Neural cell (in vitro differentiated cells): ENCODE measurements at regions not wholly inside any gene's neighbourhood (a gene's known extent, or its start where the extent isn't known, plus 50 kb on each side); places are given as distances from the start of the nearest gene placed in this dataset.

Experiments
- H2AFZ ChIP-seq: fragments of 200-600, 300-800 bp; sonication (generic), shearing (Covaris generic); 2 replicates; pipeline ENCODE4 v1.6.0; 2014; ENCODE audit warnings: low read depth, mild to moderate bottlenecking, antibody characterized with exemption, low read length, moderate library complexity
- H3F3A ChIP-seq: fragments of 200-600 bp; shearing (Covaris generic); 2 replicates; pipeline ENCODE4 v1.6.1; 2016; ENCODE audit warnings: mild to moderate bottlenecking, moderate library complexity, mixed read lengths, antibody characterized with exemption, low read length; ENCODE audit not compliant: insufficient read depth, poor library complexity, severe bottlenecking
- H3K27ac ChIP-seq: fragments of 200-600, 300-800 bp; sonication (generic), shearing (Covaris generic); 2 replicates; pipeline ENCODE4 v1.5.1; 2014; ENCODE audit warnings: mild to moderate bottlenecking, low read length, moderate library complexity
- H3K27me3 ChIP-seq: fragments of 300-800, 200-600 bp; sonication (generic), shearing (Covaris generic); 2 replicates; pipeline ENCODE4 v1.6.0; 2014; ENCODE audit warnings: mild to moderate bottlenecking, low read depth, low read length, moderate library complexity; ENCODE audit not compliant: insufficient read depth
- H3K36me3 ChIP-seq: fragments of 300-800, 200-600 bp; sonication (generic), shearing (Covaris generic); 2 replicates; pipeline ENCODE4 v1.5.1; 2014; ENCODE audit warnings: mild to moderate bottlenecking, antibody characterized with exemption, low read length, moderate library complexity; ENCODE audit not compliant: insufficient read depth
- H3K4me2 ChIP-seq: fragments of 300-800, 200-600 bp; sonication (generic), shearing (Covaris generic); 2 replicates; pipeline ENCODE4 v1.6.0; 2014; ENCODE audit warnings: mild to moderate bottlenecking, low read length
- H3K4me3 ChIP-seq: fragments of 300-800, 200-600 bp; sonication (generic), shearing (Covaris generic); 2 replicates; pipeline ENCODE4 v1.5.1; 2014; ENCODE audit warnings: mild to moderate bottlenecking, low read length, moderate library complexity
- H3K79me2 ChIP-seq: fragments of 200-600 bp; shearing (Covaris generic); replicated peaks from 2 replicates; pipeline ENCODE4 v1.6.0; 2014; ENCODE audit warnings: mild to moderate bottlenecking, low read length, moderate library complexity; ENCODE audit not compliant: insufficient read depth
- H3K9ac ChIP-seq: fragments of 300-800, 200-600 bp; sonication (generic), shearing (Covaris generic); 2 replicates; pipeline ENCODE4 v1.6.1; 2016; ENCODE audit warnings: mild to moderate bottlenecking, low read length, mixed read lengths
- H3K9me2 ChIP-seq: fragments of 200-600 bp; shearing (Covaris generic); 2 replicates; pipeline ENCODE4 v1.6.1; 2016; ENCODE audit warnings: mild to moderate bottlenecking, low read length, mixed read lengths; ENCODE audit not compliant: insufficient read depth
- H3K9me3 ChIP-seq: fragments of 200-600, 300-800 bp; sonication (generic), shearing (Covaris generic); 2 replicates; pipeline ENCODE4 v1.6.1; 2016; ENCODE audit warnings: mild to moderate bottlenecking, mixed run types, low read length, moderate library complexity, mixed read lengths
- H4K20me1 ChIP-seq: fragments of 200-600 bp; shearing (Covaris generic); 2 replicates; pipeline ENCODE4 v1.6.1; 2016; ENCODE audit warnings: mild to moderate bottlenecking, mixed run types; ENCODE audit not compliant: insufficient read depth
- CTCF ChIP-seq: fragments of 450-650 bp; IDR thresholded peaks from 2 replicates; pipeline ENCODE4 v1.5.1; 2014; ENCODE audit warnings: antibody characterized with exemption, mild to moderate bottlenecking, moderate library complexity; ENCODE audit not compliant: poor library complexity, severe bottlenecking
- EP300 ChIP-seq: fragments of 450-650 bp; conservative IDR thresholded peaks from 2 replicates; pipeline ENCODE4 v1.6.1; 2014; ENCODE audit warnings: antibody characterized with exemption, mild to moderate bottlenecking, moderate library complexity; ENCODE audit not compliant: poor library complexity, severe bottlenecking
- EZH2 ChIP-seq: fragments of 200-600, 300-800 bp; shearing (Covaris generic), sonication (generic); IDR thresholded peaks from 2 replicates; pipeline ENCODE4 v1.6.1; 2014; ENCODE audit warnings: antibody characterized with exemption, low read length, borderline replicate concordance, mild to moderate bottlenecking; ENCODE audit not compliant: insufficient read depth, poor library complexity, severe bottlenecking
- MXI1 ChIP-seq: fragments of 450-650 bp; conservative IDR thresholded peaks from 2 replicates; pipeline ENCODE4 v1.6.1; 2014; ENCODE audit warnings: antibody characterized with exemption, mild to moderate bottlenecking; ENCODE audit not compliant: poor library complexity, severe bottlenecking
- POLR2AphosphoS5 ChIP-seq: IDR thresholded peaks from 2 replicates; pipeline ENCODE4 v1.6.1; 2012
- RAD21 ChIP-seq: fragments of 450-650 bp; conservative IDR thresholded peaks from 2 replicates; pipeline ENCODE4 v1.6.1; 2014; ENCODE audit warnings: antibody characterized with exemption, mild to moderate bottlenecking, moderate library complexity
- SMC3 ChIP-seq: fragments of 450-650 bp; conservative IDR thresholded peaks from 2 replicates; pipeline ENCODE4 v1.6.1; 2014; ENCODE audit warnings: antibody characterized with exemption, mild to moderate bottlenecking, moderate library complexity; ENCODE audit not compliant: poor library complexity
- TAF1 ChIP-seq: IDR thresholded peaks from 2 replicates; pipeline ENCODE4 v1.6.1; 2012; ENCODE audit warnings: low read depth
- TF ChIP-seq, protein P1 (sequence below): IDR thresholded peaks from 2 replicates; pipeline ENCODE4 v1.6.1; 2012; ENCODE audit warnings: borderline replicate concordance

- Histone ChIP-seq H3K27ac (no peak overlapping the region), H2AFZ (no peak overlapping the region), H3K9me2 (no peaks in the 10 kb centered on the region), H3K4me3 (no peak overlapping the region), H3K4me2 (no peak overlapping the region), H3F3A (no peaks in the 10 kb centered on the region), H3K9me3 (no peaks in the 10 kb centered on the region), H3K36me3 (no peaks in the 10 kb centered on the region), H3K9ac (no peak overlapping the region), H4K20me1 (no peaks in the 10 kb centered on the region), H3K79me2 (no peaks in the 10 kb centered on the region), H3K27me3 (no peaks in the 10 kb centered on the region)
- TF ChIP-seq SMC3: no peak
These were observed 51.1 kb upstream of the VRK1 start for GRCh38 chr14:96746101-96746500.

DNA sequence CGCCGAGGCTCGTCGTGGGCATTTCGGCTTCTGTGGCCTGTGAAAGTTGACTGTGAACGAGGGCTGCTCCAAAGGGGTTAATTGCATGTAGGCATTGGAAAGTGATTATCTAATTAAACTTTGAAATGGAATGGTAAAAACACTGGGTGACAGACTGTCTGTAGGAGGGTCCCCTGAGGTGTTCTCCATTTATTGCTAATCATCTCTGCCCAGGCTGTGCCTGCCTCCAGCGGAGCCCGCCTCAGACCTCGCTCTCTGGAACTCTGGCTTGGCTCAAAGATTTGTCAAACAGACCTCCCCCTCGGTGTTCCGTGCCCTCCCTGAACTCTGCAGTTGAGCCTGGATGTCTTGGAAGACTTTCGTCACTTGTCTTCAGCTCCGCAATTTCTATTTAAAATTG is 50.2 kb upstream of the VRK1 start:
- no peak overlapping the region for H3K27ac ChIP-seq
- no peaks in the 10 kb centered on the region for H3F3A ChIP-seq
- no peaks in the 10 kb centered on the region for H3K27me3 ChIP-seq
- H3K4me2 ChIP-seq: no peak overlapping the region
- H3K9me3 ChIP-seq: no peaks in the 10 kb centered on the region
- H3K79me2 ChIP-seq: no peaks in the 10 kb centered on the region
- no peak overlapping the region for H3K4me3 ChIP-seq
- H3K36me3 ChIP-seq: no peaks in the 10 kb centered on the region
- no peak overlapping the region for H2AFZ ChIP-seq
- H4K20me1 ChIP-seq: no peaks in the 10 kb centered on the region
- H3K9me2 ChIP-seq: no peaks in the 10 kb centered on the region
- TF ChIP-seq EP300 (no peak), SMC3 (no peak), TAF1 (no peak), POLR2AphosphoS5 (no peak), MXI1 (no peak), CTCF (no peak), EZH2 (no peak), RAD21 (no peak)
- TF ChIP-seq, protein P1, sequence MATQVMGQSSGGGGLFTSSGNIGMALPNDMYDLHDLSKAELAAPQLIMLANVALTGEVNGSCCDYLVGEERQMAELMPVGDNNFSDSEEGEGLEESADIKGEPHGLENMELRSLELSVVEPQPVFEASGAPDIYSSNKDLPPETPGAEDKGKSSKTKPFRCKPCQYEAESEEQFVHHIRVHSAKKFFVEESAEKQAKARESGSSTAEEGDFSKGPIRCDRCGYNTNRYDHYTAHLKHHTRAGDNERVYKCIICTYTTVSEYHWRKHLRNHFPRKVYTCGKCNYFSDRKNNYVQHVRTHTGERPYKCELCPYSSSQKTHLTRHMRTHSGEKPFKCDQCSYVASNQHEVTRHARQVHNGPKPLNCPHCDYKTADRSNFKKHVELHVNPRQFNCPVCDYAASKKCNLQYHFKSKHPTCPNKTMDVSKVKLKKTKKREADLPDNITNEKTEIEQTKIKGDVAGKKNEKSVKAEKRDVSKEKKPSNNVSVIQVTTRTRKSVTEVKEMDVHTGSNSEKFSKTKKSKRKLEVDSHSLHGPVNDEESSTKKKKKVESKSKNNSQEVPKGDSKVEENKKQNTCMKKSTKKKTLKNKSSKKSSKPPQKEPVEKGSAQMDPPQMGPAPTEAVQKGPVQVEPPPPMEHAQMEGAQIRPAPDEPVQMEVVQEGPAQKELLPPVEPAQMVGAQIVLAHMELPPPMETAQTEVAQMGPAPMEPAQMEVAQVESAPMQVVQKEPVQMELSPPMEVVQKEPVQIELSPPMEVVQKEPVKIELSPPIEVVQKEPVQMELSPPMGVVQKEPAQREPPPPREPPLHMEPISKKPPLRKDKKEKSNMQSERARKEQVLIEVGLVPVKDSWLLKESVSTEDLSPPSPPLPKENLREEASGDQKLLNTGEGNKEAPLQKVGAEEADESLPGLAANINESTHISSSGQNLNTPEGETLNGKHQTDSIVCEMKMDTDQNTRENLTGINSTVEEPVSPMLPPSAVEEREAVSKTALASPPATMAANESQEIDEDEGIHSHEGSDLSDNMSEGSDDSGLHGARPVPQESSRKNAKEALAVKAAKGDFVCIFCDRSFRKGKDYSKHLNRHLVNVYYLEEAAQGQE: no peak
- no peak overlapping the region for H3K9ac ChIP-seq
